Activated T-cell treated with anti-CD3 and anti-CD28 coated beads for 24 hours (primary cell): ENCODE measurements at regions not wholly inside any gene's neighbourhood (a gene's known extent, or its start where the extent isn't known, plus 50 kb on each side); places are given as distances from the start of the nearest gene placed in this dataset.

ENCODE experiments used
- DNase-seq: peaks from one replicate; pipeline ENCODE4 v3.0.0-alpha.2; 2020; ENCODE audit warnings: low read depth

GRCh38 chr14:100659345-100660001, 67.2 kb upstream of the DLK1 start:
- no peak for DNase-seq

- DNase-seq = no peak
These were observed 66.2 kb upstream of the DLK1 start for GRCh38 chr14:100660498-100660881.

GRCh38 chr14:100660882-100661635, 65.6 kb upstream of the DLK1 start:
- DNase-seq = no peak

GRCh38 chr14:100662879-100663760, 63.6 kb upstream of the DLK1 start:
- peak; percentile 48 for DNase-seq

GRCh38 chr14:100663761-100664052, 63.0 kb upstream of the DLK1 start:
- no peak for DNase-seq

GRCh38 chr14:100664231-100664630, 62.5 kb upstream of the DLK1 start:
- no peak for DNase-seq

- no peak for DNase-seq
These were observed 61.7 kb upstream of the DLK1 start for GRCh38 chr14:100664841-100665510.

- DNase-seq = no peak
These were observed 61.1 kb upstream of the DLK1 start for GRCh38 chr14:100665511-100666032.

GRCh38 chr14:100666403-100666802, 60.3 kb upstream of the DLK1 start:
- no peak for DNase-seq

- DNase-seq = no peak
These were observed 59.8 kb upstream of the DLK1 start for GRCh38 chr14:100666851-100667250.

GRCh38 chr14:100667656-100668055, 59.0 kb upstream of the DLK1 start:
- DNase-seq = no peak

GRCh38 chr14:100668352-100668751, 58.3 kb upstream of the DLK1 start:
- no peak for DNase-seq

- DNase-seq = no peak
These were observed 57.7 kb upstream of the DLK1 start for GRCh38 chr14:100669011-100669412.

GRCh38 chr14:100669468-100669867, 57.2 kb upstream of the DLK1 start:
- no peak for DNase-seq

- no peak for DNase-seq
These were observed 56.5 kb upstream of the DLK1 start for GRCh38 chr14:100670017-100670752.

- no peak for DNase-seq
These were observed 56.0 kb upstream of the DLK1 start for GRCh38 chr14:100670753-100671049.

- DNase-seq = no peak
These were observed 55.2 kb upstream of the DLK1 start for GRCh38 chr14:100671386-100671901.

GRCh38 chr14:100671906-100672305, 54.8 kb upstream of the DLK1 start:
- DNase-seq = no peak

- DNase-seq = no peak
These were observed 53.4 kb upstream of the DLK1 start for GRCh38 chr14:100673085-100673806.

GRCh38 chr14:100673807-100674154, 52.9 kb upstream of the DLK1 start:
- DNase-seq = no peak

- no peak for DNase-seq
These were observed 52.3 kb upstream of the DLK1 start for GRCh38 chr14:100674428-100674827.
